Ascending aorta (tissue), 2 donors: ENCODE measurements at regions not wholly inside any gene's neighbourhood (a gene's known extent, or its start where the extent isn't known, plus 50 kb on each side); places are given as distances from the start of the nearest gene placed in this dataset.

Experiments used
- DNase-seq, 2 donors: peaks; one replicate each; pipeline ENCODE4 v3.0.0-alpha.2; 2019; ENCODE audit warnings: low spot score in 2 of 2
- H3K27ac ChIP-seq, 2 donors: fragments of 200-600 bp; sonication (generic); one replicate each; pipeline ENCODE4 v1.5.1; 2016 to 2017; ENCODE audit warnings: mild to moderate bottlenecking in 1 of 2
- H3K27me3 ChIP-seq: fragments of 200-600 bp; sonication (generic); one replicate; pipeline ENCODE4 v1.5.1; 2017
- H3K36me3 ChIP-seq, 2 donors: fragments of 200-600 bp; sonication (generic); one replicate each; pipeline ENCODE4 v1.5.1; 2016
- H3K4me1 ChIP-seq, 2 donors: fragments of 200-600 bp; sonication (generic); one replicate each; pipeline ENCODE4 v1.5.1; 2016 to 2017; ENCODE audit warnings: mild to moderate bottlenecking in 1 of 2
- H3K4me3 ChIP-seq, 2 donors: fragments of 200-600 bp; sonication (generic); one replicate each; pipeline ENCODE4 v1.5.1; 2016 to 2017; ENCODE audit warnings: mild to moderate bottlenecking in 1 of 2
- H3K9me3 ChIP-seq, 2 donors: fragments of 200-600 bp; sonication (generic); one replicate each; pipeline ENCODE4 v1.5.1; 2016
- CTCF ChIP-seq, 3 experiments: fragments of 200-600 bp in 2 of 3; fragments of 450-650 bp in 1 of 3; sonication (generic) in 2 of 3; IDR thresholded peaks; one replicate each; pipeline ENCODE4 v1.5.1; 2016 to 2019; ENCODE audit warnings: antibody characterized with exemption in 3 of 3, mild to moderate bottlenecking in 1 of 3, moderate library complexity in 1 of 3
- intact Hi-C: fragments of 100-400 bp; cut with DNase I; formaldehyde crosslinking; loops from one replicate; pipeline ENCODE4 v1.15.1; 2023

GRCh38 chr3:64905906-64906410 lies 218.2 kb upstream of the ADAMTS9 start:
- no peaks in the 10 kb centered on the region for H3K36me3 ChIP-seq
- no peaks in the 10 kb centered on the region for H3K27me3 ChIP-seq
- no peak overlapping the region for H3K4me3 ChIP-seq
- H3K27ac ChIP-seq, result no peak overlapping the region
- no peak for TF ChIP-seq CTCF (IDR thresholded peaks at IDR 0.05)
- intact Hi-C loops, result no loop called here
- H3K4me1 ChIP-seq, result peaks cover 6 to 20% of the 10 kb centered on the region in 2 donors
- DNase-seq, result no peak
- no peaks in the 10 kb centered on the region for H3K9me3 ChIP-seq

DNA sequence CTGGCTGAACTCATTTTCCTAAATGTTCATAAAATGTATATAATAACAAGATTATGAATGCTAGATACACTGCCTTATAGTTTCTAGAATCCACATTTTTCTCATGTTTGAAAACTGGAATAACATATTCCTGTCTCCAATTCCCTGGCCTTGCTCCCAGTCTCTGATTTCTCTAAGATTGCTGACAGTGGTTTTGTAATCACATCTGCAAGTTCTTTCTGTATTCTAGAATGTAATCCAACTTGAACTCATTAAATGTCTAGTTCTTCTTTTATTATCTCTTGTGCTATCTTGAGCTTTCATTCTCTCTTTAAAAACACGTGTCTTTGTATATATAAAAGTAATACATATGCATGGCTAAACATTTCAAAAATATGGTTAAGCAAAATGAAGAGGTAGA lies 215.2 kb upstream of the ADAMTS9 start:
- Histone ChIP-seq H3K9me3 (no peaks in the 10 kb centered on the region), H3K4me3 (no peak overlapping the region), H3K4me1 (peaks cover 6 to 26% of the 10 kb centered on the region in 2 donors), H3K27ac (no peak overlapping the region), H3K27me3 (no peaks in the 10 kb centered on the region), H3K36me3 (no peaks in the 10 kb centered on the region)
- no peak for DNase-seq
- TF ChIP-seq CTCF (IDR thresholded peaks at IDR 0.05), result no peak
- intact Hi-C loops, result loop anchor here (5.0 kb wide), 1 partner anchor 39 kb away; no protein-coding TSS in a partner anchor

DNA sequence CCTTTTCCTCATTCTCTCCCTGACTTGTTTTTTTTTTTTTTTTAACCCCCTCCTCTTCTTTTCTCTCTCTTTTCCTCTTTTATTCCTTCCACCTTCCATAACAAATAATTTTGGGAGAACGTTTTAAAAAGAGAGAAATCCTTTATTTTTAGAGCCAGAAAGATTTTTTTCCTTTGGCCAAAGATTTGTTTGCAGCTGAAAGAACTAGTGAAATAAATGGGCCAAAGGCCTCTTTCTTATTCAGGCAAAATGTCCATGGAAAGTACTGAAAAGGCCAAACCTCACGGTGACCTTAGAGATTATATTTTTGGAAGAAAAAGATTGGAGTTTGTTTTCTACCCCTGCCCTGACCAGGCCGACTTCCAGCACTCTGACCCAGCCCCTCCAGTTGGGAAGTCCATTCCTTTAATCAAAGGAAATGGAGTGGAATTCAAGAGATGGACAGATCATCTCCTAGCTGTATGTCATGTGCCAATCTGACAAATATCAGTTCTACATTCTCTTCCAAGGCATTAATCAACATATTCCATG lies 214.3 kb upstream of the ADAMTS9 start:
- DNase-seq, result no peak
- no peak for TF ChIP-seq CTCF (IDR thresholded peaks at IDR 0.05)
- intact Hi-C loops, result loop anchor here (5.0 kb wide), 1 partner anchor 40 kb away; no protein-coding TSS in a partner anchor
- Histone ChIP-seq H3K9me3 (no peaks in the 10 kb centered on the region), H3K27me3 (no peaks in the 10 kb centered on the region), H3K4me3 (no peak overlapping the region), H3K27ac (peak overlapping the region; percentile 21 to 53), H3K4me1 (peaks cover 6 to 26% of the 10 kb centered on the region in 2 donors), H3K36me3 (no peaks in the 10 kb centered on the region)

DNA sequence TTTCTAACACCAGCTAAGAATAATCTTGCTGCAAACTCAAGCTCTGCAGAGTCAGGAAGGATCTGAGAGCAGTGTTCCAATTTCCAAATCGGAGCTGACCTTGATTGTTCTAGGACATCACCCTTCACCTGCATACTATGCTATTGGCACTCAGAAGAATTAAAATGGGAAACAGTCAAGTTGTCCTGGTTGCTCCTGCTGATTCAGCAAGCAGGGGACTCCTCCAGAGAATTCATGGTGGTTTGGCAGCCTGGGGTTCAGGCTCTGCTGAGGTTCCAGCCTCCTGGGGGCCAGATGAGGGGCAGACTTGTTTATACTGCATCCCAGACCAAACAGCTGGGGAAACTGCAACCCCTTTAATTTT lies 213.7 kb upstream of the ADAMTS9 start:
- Histone ChIP-seq H3K27me3 (no peaks in the 10 kb centered on the region), H3K4me1 (peaks cover 6 to 26% of the 10 kb centered on the region in 2 donors), H3K9me3 (no peaks in the 10 kb centered on the region), H3K36me3 (no peaks in the 10 kb centered on the region), H3K4me3 (no peak overlapping the region), H3K27ac (peak overlapping the region; percentile 21 to 53)
- DNase-seq, result no peak
- TF ChIP-seq CTCF (IDR thresholded peaks at IDR 0.05), result no peak
- intact Hi-C loops, result loop anchor here (5.0 kb wide), 1 partner anchor 41 kb away; no protein-coding TSS in a partner anchor

DNA sequence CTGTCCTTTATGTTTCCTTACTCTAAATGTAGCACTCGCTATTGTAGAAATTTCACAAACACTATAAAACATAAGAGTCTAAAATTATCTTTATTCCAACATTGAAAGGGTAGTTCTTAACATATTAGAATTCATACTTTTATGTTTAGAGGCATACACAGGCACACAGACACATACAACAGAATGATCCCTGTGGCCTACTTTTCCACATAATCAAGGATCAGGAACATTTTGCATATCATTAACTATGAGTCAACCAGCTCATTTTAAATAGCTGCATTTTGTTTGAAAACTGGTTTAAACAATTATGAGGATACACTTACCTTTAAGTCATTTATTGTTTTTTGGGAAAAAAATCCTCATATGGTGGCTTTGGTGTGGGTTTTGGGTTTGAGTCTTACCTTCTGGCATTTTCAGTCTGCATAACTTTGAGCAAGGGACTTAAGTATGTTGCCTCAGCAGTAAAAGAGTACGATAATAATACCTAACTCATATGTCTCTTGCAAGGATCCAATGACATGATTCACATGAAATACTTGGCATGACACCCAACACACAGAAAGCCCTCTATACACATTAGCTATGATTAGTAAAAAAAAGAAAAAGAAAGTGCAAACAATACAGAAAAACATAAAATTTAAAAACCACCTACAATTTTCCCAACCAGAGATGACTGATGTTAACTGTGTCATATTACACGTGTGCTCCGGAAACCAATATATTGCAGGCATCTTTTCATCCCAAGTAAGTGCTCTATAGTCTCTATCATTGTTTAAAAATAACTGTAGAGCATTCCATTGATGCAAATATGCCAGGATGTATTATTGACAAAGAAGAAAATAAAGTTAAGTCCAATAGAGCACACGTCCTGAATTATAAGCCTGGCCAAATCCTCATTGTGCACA lies 213.1 kb upstream of the ADAMTS9 start:
- H3K4me3 ChIP-seq, result no peak overlapping the region
- TF ChIP-seq CTCF (IDR thresholded peaks at IDR 0.05), result no peak
- intact Hi-C loops, result loop anchor here (5.0 kb wide), 1 partner anchor 41 kb away; no protein-coding TSS in a partner anchor
- H3K4me1 ChIP-seq, result peaks cover 6 to 29% of the 10 kb centered on the region in 2 donors
- H3K9me3 ChIP-seq, result no peaks in the 10 kb centered on the region
- H3K27me3 ChIP-seq, result no peaks in the 10 kb centered on the region
- no peak for DNase-seq
- H3K27ac ChIP-seq, result peak overlapping the region; percentile 53 to 59
- no peaks in the 10 kb centered on the region for H3K36me3 ChIP-seq
